Skin epidermis (tissue), 12 donors: ENCODE measurements at regions not wholly inside any gene's neighbourhood (a gene's known extent, or its start where the extent isn't known, plus 50 kb on each side); places are given as distances from the start of the nearest gene placed in this dataset.
"Not testable (repeated sequence)": the region's sequence is repeated elsewhere in the genome, so short reads cannot be mapped to it uniquely, and the experiment has no call there.

Experiments
- H3K27ac ChIP-seq, 21 experiments: fragments of 200-600 bp; sonication (generic) in 11 of 21; one replicate each; pipeline ENCODE4 v1.5.0; 2020; ENCODE audit warnings: mild to moderate bottlenecking in 3 of 21, inconsistent platforms in 2 of 21, moderate library complexity in 2 of 21
- H3K4me3 ChIP-seq, 7 experiments: fragments of 200-600 bp; sonication (generic) in 2 of 7; one replicate each; pipeline ENCODE4 v1.5.0; 2020; ENCODE audit warnings: inconsistent platforms in 2 of 7, mild to moderate bottlenecking in 2 of 7, moderate library complexity in 1 of 7

DNA sequence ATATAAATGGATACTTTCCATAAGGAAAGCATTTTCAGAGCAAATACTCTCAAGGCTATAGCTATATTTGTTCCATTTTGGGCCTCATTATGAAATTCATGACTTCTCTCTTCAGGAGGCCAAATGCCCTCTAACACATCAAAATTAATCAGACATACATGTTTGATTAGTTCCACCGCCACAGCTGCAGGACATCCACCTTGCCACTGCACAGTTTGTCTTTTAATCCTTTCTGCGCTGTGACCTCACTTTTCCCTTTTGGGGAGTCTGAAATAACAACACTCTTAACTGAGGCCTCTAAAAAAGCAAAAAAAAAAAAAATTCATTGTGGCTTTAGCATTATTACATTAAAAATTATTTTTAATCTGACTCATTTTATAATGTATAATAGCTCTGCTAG, 279.1 kb upstream of the CDH12 start:
- Histone ChIP-seq H3K4me3 (no peak overlapping the region), H3K27ac (no peak overlapping the region)

DNA sequence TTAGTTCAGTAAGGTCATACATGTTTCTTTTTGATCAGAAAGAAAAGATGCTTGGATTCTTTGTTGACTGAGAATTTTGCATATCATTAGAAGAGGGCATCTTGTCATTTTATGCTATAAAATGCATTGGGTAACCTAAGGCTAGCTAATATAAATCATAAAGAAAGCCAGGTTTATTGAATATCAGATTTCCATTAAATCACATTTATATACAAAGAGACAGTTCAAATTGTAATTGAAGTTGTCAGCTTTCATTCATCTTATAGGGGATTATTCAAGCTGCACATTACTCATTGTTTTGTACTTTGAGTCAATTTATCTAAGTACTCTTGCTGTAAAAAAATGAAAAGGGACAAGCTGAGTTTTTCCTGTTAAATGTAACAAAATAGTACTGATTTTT, 259.1 kb upstream of the CDH12 start:
- Histone ChIP-seq H3K27ac (no peak overlapping the region), H3K4me3 (no peak overlapping the region)

DNA sequence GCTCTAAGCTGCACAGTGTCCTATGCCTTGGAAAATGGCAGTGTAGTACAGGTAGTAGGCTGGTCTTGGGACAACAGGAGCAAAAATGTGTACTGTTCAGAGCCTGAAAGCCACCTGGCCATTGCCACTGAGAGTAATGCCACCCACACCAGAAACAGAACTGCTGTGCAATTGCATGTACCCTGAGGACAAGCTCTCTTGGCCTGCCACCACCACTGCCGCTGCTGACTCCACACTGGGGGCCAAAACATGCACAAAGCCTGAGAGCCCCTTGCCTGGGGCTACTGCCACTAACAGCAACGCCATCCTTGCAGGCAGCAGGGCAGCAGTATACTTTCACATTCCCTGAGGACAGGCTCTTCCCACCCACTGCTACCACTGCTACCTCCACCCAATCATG, 251.9 kb upstream of the CDH12 start:
- Histone ChIP-seq H3K4me3 (no peak overlapping the region), H3K27ac (no peak overlapping the region)

DNA sequence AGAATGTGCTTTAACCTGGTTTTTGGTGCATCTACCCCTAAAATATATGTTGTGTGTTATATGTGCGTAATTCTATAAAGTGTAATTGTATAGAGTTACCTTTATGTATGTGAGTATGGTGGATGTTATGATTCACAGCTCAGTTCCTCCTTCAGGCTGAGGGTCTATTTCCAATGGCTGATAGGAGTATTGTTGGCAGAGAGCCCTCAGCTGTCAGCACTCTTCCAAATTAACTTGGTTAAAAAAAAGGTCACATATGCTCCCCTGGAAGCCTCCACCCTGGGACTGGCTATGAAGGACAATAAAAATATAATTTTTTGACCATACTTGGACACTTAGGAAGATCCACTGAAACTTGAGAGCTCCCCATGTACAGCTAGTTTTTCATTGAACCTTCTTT, 250.4 kb upstream of the CDH12 start:
- no peak overlapping the region for H3K27ac ChIP-seq
- no peak overlapping the region for H3K4me3 ChIP-seq

DNA sequence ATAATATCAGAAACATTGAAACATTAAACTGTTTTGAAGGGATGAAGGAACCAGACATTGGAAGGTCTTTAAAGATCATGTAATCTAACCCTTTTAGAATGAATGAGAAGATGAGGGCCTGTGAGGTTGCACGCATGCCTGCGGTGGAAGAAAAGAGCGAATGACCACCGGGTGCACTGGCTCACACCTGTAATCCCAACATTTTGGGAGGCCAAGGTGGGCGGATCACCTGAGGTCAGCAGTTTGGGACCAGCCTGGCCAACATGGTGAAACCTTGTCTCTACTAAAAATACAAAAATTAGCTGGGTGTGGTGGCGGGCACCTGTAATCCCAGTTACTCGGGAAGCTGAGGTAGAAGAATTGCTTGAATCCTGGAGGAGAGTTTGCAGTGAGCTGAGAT, 242.3 kb upstream of the CDH12 start:
- not testable (repeated sequence) for H3K27ac ChIP-seq, H3K4me3 ChIP-seq

DNA sequence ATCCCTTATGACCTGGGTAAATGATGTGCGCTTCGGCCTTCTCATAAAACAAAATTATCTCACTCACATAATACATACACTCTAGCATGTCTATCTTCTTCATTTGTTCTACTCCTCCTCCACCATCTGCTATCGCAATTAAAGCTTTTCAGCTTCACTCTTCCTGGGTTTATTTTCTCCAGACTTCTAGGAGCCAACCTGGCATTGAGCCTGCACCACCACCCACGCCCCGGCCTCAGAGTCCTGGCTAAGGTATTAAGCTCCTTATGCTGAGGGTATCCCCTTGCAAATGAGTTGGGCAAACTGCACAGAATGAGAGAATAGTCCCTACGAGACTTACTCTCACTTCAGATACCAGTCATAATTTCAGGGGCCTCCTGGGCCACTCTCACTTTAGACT, 236.1 kb upstream of the CDH12 start:
- no peak overlapping the region for H3K4me3 ChIP-seq
- no peak overlapping the region for H3K27ac ChIP-seq

DNA sequence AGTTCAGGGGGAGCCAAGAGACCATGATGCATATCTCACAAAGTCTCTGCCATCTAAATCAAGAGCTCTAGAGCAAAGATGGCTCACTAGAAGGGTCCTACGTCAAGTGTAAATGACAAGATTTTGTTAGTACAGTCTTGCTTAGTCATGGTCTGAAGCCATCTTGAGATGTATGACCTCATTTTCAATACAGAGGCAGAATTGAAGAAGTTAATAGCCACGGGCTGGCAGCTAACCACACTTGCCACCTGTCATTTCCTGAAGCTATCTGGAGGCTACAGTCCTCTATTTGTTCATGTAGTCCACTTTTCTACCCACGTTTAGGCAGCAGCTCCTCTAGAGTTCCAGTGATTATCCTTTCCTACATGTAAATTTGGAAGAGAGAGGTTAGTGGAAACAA, 231.7 kb upstream of the CDH12 start:
- H3K4me3 ChIP-seq = no peak overlapping the region
- no peak overlapping the region for H3K27ac ChIP-seq

DNA sequence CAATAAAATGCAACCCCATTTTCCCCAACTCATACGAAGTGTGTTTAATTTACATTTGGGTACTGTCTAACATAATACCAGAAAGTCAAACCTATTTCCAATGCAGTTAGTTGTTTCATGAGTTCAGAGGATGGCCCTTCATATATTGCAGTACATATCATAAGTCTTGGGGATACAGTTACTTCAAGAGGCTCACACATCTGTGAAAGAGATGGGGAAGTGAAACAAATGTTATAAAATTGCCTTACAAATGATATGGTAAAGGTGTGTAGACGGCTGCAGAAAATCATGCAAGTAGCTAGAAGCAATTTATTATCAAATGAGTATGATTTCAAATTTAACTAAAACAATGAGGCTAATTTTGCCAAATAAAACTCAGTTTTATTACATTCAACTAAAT, 219.0 kb upstream of the CDH12 start:
- no peak overlapping the region for H3K4me3 ChIP-seq
- H3K27ac ChIP-seq = no peak overlapping the region

DNA sequence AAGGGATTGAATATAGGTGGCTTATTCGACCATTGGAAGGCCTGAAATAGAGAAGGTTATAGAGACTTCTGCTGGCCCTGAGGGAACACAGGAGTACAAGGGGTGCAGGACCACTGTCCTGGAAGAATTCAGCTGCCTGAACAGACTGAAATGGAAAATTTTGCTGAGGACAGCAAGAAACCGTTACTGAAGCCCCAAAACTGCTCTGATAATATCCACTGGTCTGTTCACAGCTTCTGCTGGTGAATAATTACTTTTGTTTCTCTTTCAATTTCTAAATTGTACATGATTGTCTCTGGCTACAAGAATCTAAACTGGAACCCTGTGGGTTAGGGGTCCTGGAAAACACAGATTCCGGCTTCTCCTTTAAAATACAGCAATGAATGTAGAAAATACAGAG, 218.5 kb upstream of the CDH12 start:
- no peak overlapping the region for H3K4me3 ChIP-seq
- no peak overlapping the region for H3K27ac ChIP-seq

DNA sequence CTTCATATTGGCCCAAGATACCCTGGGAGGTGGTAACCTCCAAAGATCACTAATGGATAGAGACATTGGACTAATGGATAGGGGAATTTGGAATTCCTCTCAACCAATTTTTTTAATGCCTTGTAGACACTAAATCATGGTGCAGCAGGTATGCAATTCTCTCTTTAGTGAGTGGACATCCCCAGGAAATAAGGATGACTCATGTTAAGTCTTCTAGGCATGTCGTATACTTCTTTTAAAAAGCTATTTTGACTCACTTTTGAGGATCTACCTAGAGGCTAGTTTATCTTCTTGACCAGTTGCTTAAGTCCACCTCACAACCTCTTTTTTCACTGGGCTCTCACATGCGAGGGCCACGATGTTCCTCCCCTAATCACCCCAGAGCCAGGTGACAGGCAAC, 211.6 kb upstream of the CDH12 start:
- no peak overlapping the region for H3K27ac ChIP-seq
- H3K4me3 ChIP-seq = no peak overlapping the region

DNA sequence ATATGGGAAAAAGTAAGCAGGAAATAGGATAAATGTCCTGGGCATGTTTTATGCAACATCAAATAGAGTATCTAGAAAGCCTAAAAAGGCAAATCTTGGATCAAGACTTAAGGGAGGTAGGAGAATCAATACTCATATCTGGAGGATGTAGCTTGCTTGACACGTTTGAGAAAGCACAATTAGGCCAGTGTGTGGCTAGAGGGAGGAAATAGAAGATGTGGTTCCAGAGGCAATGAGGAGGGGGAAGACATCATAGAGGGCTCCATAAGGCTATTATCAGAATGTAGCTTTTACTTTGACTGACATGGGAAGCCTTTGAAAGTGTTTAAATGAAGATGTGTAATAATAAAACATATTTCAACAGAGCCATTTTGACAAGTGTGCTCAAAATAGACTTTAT, 200.7 kb upstream of the CDH12 start:
- no peak overlapping the region for H3K27ac ChIP-seq
- no peak overlapping the region for H3K4me3 ChIP-seq

DNA sequence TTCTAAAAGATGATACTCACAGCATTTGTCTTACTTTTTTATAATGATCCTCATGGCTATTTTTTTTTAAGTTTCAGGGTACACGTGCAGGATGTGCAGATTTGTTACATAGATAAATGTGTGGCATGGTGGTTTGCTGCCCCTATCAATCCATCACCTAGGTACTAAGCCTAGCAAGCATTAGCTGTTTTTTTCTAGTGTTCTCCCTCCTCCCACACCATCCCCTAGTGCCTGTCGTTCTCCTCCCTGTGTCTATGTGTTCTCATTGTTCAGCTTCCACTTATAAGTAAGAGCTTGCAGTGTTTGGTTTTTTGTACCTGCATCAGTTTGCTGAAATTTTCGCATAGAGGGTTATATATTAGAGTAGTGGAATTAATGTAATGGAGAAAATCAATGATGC, 189.1 kb upstream of the CDH12 start:
- Histone ChIP-seq H3K27ac (no peak overlapping the region), H3K4me3 (no peak overlapping the region)

DNA sequence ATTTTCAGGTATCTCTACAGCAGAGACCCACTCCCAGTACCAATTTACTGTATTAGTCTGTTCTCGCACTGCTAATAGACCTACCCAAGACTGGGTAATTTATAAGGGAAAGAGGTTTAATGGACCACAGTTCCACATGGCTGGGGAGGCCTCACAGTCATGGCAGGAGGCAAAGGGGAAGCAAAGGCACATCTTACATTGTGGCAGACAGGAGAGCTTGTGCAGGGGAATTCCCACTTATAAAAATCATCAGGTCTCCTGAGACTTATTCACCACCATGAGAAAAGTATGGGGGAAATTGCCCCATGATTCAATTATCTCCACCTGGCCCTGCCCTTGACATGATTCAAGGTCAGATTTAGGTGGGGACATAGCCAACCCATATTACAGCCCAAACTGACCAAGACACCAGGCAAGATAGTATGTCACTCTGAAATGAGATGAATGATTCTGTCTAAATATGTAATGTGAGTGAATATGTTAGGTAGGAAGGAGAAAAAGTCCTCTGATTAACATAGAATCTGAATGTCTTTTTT, 182.5 kb upstream of the CDH12 start:
- no peak overlapping the region for H3K4me3 ChIP-seq
- no peak overlapping the region for H3K27ac ChIP-seq

DNA sequence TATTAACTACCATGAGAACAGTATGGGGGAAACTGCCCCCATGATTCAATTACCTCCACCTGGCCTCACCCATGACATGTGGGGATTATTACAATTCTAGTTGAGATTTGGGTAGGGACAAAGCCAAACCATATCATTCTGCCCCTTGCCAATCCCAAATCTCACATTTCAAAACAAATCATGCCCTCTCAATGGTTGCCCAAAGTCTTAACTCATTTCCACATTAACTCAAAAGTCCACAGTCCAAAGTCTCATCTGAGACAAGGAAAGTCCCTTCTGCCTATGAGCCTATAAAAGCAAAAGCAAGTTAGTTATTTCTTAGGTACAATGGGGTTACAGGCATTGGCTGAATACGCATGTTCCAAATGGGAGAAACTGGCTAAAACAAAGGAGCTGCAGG, 180.7 kb upstream of the CDH12 start:
- Histone ChIP-seq H3K27ac (no peak overlapping the region), H3K4me3 (no peak overlapping the region)

DNA sequence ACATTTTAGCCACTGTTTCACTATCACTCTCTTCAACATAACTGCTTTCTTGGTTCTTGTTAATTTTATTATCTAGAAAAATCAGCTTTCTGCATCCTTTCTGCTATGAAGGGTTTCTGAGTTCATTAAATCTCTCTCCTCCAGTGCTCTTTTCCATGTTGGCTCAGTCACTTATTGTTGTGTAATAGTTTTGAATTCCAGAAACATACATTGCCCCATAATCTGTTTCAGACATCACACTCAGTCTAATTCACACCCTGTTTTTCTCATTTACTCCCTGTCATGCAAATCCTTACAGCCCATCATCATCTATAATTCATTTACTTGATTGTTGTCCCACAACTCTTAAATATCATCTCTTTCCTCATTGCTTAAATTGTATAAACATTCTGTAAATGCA, 176.1 kb upstream of the CDH12 start:
- H3K4me3 ChIP-seq = no peak overlapping the region

DNA sequence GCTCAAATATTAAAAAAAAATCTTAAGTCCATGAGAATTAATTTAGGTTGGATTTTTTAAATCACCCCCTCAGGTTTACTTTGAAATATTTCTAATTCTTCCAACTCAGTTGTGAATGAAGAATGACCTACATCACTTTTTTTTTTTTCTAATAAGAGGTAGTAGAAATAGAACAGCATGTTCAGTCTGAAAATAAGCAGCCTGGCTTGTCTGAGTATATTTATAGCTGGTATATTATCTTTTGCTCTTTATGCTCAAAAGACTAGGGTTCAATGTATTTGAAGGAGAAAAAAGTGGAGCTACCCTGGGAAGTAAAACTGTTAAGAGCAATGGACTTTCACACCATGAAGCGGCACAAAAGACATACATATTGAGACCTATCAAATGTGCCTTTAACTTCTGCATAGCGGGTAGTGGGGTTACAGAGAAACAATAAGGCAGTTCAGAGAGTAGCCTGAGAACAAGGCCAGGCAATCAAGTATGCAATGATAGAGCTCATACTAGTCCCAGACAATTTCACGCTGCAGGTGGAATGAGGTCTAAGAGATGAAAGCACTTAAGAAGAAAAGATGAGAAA, 175.4 kb upstream of the CDH12 start:
- Histone ChIP-seq H3K27ac (no peak overlapping the region), H3K4me3 (no peak overlapping the region)

More for the DNA sequence above, 176.1 kb upstream of the CDH12 start:
- no peak overlapping the region for H3K27ac ChIP-seq

DNA sequence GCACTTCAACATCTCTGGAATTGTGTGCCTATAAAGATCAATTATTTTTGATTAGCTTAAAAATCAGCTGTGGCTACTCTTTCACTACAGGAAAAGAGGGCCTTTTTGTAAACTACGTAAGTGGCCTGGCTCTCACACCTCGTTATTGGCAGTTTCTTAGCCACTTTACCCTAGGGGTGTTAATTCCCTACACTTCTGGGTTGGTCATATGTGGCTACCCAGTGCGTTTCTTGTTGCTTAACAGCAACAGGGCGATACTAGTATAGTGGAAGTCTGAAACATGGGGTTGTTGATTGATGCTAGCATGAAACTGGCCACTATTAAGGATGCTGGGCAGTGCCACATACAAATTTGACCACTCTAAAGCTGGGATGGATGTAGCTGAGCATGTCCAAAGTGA, 174.7 kb upstream of the CDH12 start:
- H3K4me3 ChIP-seq = no peak overlapping the region
- H3K27ac ChIP-seq = no peak overlapping the region

DNA sequence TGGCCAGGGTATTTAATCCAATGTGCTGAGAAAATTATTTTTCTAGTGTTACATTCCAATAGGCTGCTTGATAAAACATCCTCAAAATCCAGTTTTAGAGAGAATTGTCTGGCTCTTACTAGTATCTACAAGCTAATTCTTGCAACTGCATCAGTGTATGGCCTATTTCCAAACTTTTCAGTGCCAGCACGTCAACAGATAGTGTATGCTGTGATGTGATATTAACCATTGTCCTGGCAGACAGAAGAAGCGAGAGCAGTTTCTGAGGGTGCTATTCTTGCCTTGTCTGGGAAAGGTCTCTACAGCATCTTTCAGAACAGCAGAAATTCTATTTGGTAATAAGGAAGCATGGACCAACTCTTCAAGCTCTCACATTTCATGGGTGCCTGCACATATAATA, 174.2 kb upstream of the CDH12 start:
- Histone ChIP-seq H3K4me3 (no peak overlapping the region), H3K27ac (no peak overlapping the region)

DNA sequence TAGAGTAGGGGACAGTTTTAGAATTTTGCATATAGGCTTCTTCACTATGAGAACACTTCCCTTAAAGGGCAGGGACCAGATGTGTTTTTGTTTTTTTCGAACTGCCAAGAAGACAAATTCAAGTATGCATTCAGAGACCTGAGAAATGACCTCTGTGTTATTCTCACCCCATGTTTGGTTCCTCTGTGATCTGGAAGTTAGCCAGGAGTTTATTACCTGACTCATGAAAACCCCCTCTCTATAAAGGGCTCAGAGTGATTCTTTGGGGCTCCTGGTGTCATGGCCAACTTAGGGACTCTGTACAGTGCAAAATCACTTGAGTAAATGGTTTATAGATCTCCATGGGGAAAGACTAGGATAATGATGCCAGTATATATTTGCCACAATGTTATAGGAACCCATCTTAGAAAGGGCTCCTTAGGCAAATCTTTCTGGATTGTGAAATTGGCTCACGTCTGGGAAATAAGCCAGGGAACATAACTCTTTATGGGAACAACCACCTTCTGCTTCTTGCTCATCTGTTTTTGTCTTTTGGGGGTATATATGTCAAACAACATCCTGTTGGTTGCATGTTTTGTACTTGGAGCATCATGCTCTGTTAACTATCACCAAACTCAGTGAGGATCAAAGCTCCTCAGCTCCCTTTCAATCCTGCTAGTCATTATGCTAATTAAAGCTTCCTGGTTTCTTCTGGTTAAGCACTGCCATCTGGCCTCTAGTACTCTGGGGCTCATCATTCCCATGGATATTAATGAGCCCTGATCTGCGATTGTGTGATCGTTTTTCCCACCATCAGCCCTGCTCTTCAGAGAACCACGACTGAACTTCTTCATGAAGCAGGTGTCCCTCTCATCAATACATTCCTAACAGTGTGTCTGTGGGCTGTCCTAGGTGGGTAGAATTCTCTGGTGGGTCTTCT, 173.4 kb upstream of the CDH12 start:
- Histone ChIP-seq H3K4me3 (no peak overlapping the region), H3K27ac (no peak overlapping the region)

DNA sequence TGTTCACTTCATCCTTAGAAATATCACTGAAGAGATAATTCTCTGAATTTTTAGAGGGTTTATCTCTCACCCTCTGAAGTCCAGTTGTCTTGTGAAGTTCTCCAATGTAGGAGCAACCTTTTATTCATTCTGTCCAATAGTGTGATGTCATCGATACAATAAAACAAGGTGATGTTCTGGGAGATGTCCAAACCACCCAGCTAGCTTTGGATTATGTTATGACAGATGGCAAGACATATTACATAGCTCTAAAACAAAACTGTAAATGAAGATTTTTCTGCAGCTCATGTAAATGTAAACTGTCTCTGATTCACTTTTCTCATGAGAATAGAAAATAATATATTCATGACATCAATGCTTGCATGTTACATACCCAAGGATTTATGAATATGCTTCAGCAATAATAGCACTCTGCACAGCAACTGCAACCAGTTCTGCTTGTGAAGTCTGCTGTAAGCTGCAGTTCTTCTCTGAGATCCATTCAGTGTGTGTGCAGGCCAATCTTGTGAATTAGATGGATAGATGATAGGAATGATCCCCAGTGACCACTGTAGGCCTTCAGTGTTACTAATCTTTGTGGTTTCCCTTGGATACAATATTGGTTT, 172.6 kb upstream of the CDH12 start:
- Histone ChIP-seq H3K4me3 (no peak overlapping the region), H3K27ac (no peak overlapping the region)

DNA sequence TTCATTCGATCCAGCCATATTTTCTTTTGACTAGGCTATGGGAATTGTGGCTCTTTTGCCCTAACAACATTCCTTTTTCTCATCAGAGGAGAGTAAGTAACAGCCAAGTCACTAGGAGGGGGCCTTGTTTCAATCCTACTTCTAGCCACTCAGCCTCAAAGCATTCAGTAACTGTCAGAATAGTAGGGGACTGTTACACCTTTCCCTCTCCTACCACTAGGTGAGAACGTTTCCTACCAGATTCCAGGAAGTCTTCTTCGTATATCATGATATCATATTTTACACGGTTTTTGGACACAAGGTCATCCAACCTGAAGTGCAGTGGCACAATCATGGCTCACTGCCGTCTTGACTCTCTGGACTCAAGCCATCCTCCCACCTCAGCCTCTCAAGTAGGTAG, 171.3 kb upstream of the CDH12 start:
- Histone ChIP-seq H3K27ac (no peak overlapping the region), H3K4me3 (no peak overlapping the region)
